Esophagus squamous epithelium (tissue), 5 donors: ENCODE measurements at regions not wholly inside any gene's neighbourhood (a gene's known extent, or its start where the extent isn't known, plus 50 kb on each side); places are given as distances from the start of the nearest gene placed in this dataset.

ENCODE experiments used
- DNase-seq: peaks from one replicate; lab custom pipeline; 2025; lab: John Stamatoyannopoulos, UW
- H3K27ac ChIP-seq, 4 donors: fragments of 200-600 bp; sonication (generic); one replicate each; pipeline ENCODE4 v1.5.1; 2016 to 2019; ENCODE audit warnings: mild to moderate bottlenecking in 1 of 4
- H3K27me3 ChIP-seq, 4 donors: fragments of 200-600 bp; sonication (generic); 1 replicate in 3 of 4; 2 replicates in 1 of 4; pipeline versions ENCODE4 v1.5.1 to v1.6.0; 2017 to 2021; ENCODE audit warnings: antibody characterized with exemption in 1 of 4
- H3K36me3 ChIP-seq, 3 donors: fragments of 200-600 bp; sonication (generic); one replicate each; pipeline ENCODE4 v1.5.1; 2016 to 2019
- H3K4me1 ChIP-seq, 3 donors: fragments of 200-600 bp; sonication (generic); one replicate each; pipeline ENCODE4 v1.5.1; 2017 to 2019
- H3K4me3 ChIP-seq, 4 donors: fragments of 200-600 bp; sonication (generic); 1 replicate in 3 of 4; 2 replicates in 1 of 4; pipeline ENCODE4 v1.5.1; 2016 to 2019; ENCODE audit warnings: mild to moderate bottlenecking in 2 of 4, moderate library complexity in 1 of 4
- H3K9me3 ChIP-seq, 3 donors: fragments of 200-600 bp; sonication (generic); one replicate each; pipeline ENCODE4 v1.5.1; 2016 to 2019
- CTCF ChIP-seq, 6 experiments: fragments of 450-650 bp in 4 of 6; fragments of 200-600 bp in 2 of 6; sonication (generic) in 2 of 6; IDR thresholded peaks; one replicate each; pipeline ENCODE4 v1.5.1; 2016 to 2019; ENCODE audit warnings: antibody characterized with exemption in 6 of 6, mild to moderate bottlenecking in 4 of 6, moderate library complexity in 4 of 6
- POLR2A ChIP-seq, 4 donors: fragments of 450-650 bp; IDR thresholded peaks; one replicate each; pipeline ENCODE4 v1.6.1; 2017; ENCODE audit warnings: antibody characterized with exemption in 4 of 4, mild to moderate bottlenecking in 4 of 4, moderate library complexity in 3 of 4
- WGBS, 2 donors: methylation state at CpG; one replicate each; pipeline ENCODE4 v1.1.5; 2018; 5-methylcytosine and 5-hydroxymethylcytosine counted together
- intact Hi-C: fragments of 100-400 bp; cut with DNase I; formaldehyde crosslinking; loops from one replicate; pipeline ENCODE4 v1.15.0; 2022
- donor health status: DM: yes; HTN: yes; CAD: no.

- no peak overlapping the region for H3K27ac ChIP-seq
- TF ChIP-seq CTCF (IDR thresholded peaks at IDR 0.05) = no peak
- TF ChIP-seq POLR2A (IDR thresholded peaks at IDR 0.05) = no peak
- WGBS, 2 donors = 22 to 40% methylated on average over 2 of the region's 2 CpGs
Observed at GRCh38 chr5:119852140-119852539, 222.8 kb downstream of the FAM170A start.

GRCh38 chr5:119860463-119860862 is 231.1 kb downstream of the FAM170A start:
- H3K9me3 ChIP-seq = no peaks in the 10 kb centered on the region
- H3K4me3 ChIP-seq = no peak overlapping the region
- H3K27ac ChIP-seq = no peak overlapping the region
- DNase-seq = no peak
- no peaks in the 10 kb centered on the region for H3K36me3 ChIP-seq
- TF ChIP-seq POLR2A (IDR thresholded peaks at IDR 0.05) (no peak), CTCF (IDR thresholded peaks at IDR 0.05) (no peak)
- H3K4me1 ChIP-seq = no peaks in the 10 kb centered on the region
- intact Hi-C loops = no loop called here
- no peaks in the 10 kb centered on the region for H3K27me3 ChIP-seq

More at GRCh38 chr5:119852140-119852539, 222.8 kb downstream of the FAM170A start:
- no peaks in the 10 kb centered on the region for H3K4me1 ChIP-seq
- H3K9me3 ChIP-seq = no peaks in the 10 kb centered on the region
- intact Hi-C loops = no loop called here
- no peak for DNase-seq
- H3K4me3 ChIP-seq = no peak overlapping the region
- H3K36me3 ChIP-seq = no peaks in the 10 kb centered on the region
- H3K27me3 ChIP-seq = no peaks in the 10 kb centered on the region

GRCh38 chr5:119862619-119863018 is 233.3 kb downstream of the FAM170A start:
- Histone ChIP-seq H3K4me1 (no peaks in the 10 kb centered on the region), H3K9me3 (no peaks in the 10 kb centered on the region), H3K4me3 (no peak overlapping the region), H3K27me3 (no peaks in the 10 kb centered on the region), H3K27ac (no peak overlapping the region), H3K36me3 (no peaks in the 10 kb centered on the region)
- no peak for DNase-seq
- WGBS, 2 donors = 76 to 79% methylated on average over 4 of the region's 4 CpGs
- intact Hi-C loops = no loop called here
- TF ChIP-seq POLR2A (IDR thresholded peaks at IDR 0.05) (no peak), CTCF (IDR thresholded peaks at IDR 0.05) (no peak)

GRCh38 chr5:119864286-119864685 is 234.9 kb downstream of the FAM170A start:
- Histone ChIP-seq H3K36me3 (no peaks in the 10 kb centered on the region), H3K27me3 (no peaks in the 10 kb centered on the region), H3K9me3 (no peaks in the 10 kb centered on the region), H3K4me1 (no peaks in the 10 kb centered on the region), H3K27ac (no peak overlapping the region), H3K4me3 (no peak overlapping the region)
- no peak for DNase-seq
- intact Hi-C loops = no loop called here
- TF ChIP-seq CTCF (IDR thresholded peaks at IDR 0.05) (no peak), POLR2A (IDR thresholded peaks at IDR 0.05) (no peak)

- H3K4me1 ChIP-seq = no peaks in the 10 kb centered on the region
- no peaks in the 10 kb centered on the region for H3K36me3 ChIP-seq
- no peak for TF ChIP-seq CTCF (IDR thresholded peaks at IDR 0.05)
- H3K9me3 ChIP-seq = no peaks in the 10 kb centered on the region
- no peak overlapping the region for H3K4me3 ChIP-seq
- no peak for DNase-seq
- H3K27ac ChIP-seq = no peak overlapping the region
- intact Hi-C loops = no loop called here
- WGBS, 2 donors = 81 to 82% methylated on average over 5 of the region's 5 CpGs
- no peaks in the 10 kb centered on the region for H3K27me3 ChIP-seq
Observed at GRCh38 chr5:119873611-119874010, 244.3 kb downstream of the FAM170A start.
